ENCODE measurements at regions not wholly inside any gene's neighbourhood (a gene's known extent, or its start where the extent isn't known, plus 50 kb on each side); places are given as distances from the start of the nearest gene placed in this dataset.
"Not testable (repeated sequence)": the region's sequence is repeated elsewhere in the genome, so short reads cannot be mapped to it uniquely, and the experiment has no call there.

DNA sequence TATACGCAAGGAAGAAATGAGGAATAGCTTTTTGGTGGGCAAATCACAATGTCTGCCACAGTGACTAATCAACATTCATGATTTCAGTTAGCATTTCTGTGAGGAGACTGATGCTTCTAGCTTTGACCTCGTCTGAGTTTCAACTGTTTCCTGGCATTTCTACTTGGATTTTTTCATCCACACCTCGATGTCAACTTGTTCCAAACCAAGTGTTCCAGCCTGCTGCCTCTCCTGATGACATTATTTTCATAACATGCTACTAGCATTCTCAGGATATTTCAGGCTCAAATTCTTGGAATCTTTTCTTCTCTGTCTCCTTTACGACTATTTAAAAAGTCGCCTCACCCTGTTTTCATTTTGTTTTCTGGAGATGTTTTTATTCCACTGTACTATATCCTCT lies 90.3 kb upstream of the TEX13D start:
- Histone ChIP-seq H3K27me3 (ENCODE audit: insufficient read depth, low read length) (no peaks in the 10 kb centered on the region), H3K36me3 (ENCODE audit: insufficient read depth, low read length) (no peaks in the 10 kb centered on the region), H3K4me3 (ENCODE audit: low read length) (no peak overlapping the region), H3K9me3 (ENCODE audit: low read length) (no peaks in the 10 kb centered on the region), H2AFZ (ENCODE audit: low read depth, low read length) (no peak overlapping the region), H3K4me1 (ENCODE audit: insufficient read depth, low read length) (no peaks in the 10 kb centered on the region)

DNA sequence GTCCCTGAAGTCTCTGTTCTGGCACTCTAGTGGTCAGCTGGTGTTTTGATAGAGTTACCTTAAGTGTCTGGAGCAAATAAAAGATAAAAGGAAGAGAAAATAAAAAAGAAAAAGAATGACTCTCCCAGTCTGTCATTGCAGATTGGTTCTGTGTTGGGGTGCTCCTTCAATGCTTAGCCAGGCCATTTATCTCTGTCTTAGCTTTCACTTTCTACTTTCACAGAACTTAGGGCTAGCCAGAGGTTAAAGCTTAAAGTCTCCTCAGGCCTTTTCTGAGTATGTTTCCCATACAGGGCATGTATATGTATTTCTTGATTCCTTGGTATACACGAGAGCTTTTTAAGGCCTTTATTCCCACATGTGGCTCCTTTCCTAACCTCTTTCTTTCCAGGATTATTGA lies 83.1 kb upstream of the TEX13D start:
- Histone ChIP-seq H3K9me3 (ENCODE audit: low read length) (no peaks in the 10 kb centered on the region), H3K36me3 (ENCODE audit: insufficient read depth, low read length) (no peaks in the 10 kb centered on the region), H3K4me3 (ENCODE audit: low read length) (no peak overlapping the region), H3K4me1 (ENCODE audit: insufficient read depth, low read length) (no peaks in the 10 kb centered on the region), H3K27me3 (ENCODE audit: insufficient read depth, low read length) (no peaks in the 10 kb centered on the region), H2AFZ (ENCODE audit: low read depth, low read length) (no peak overlapping the region)

DNA sequence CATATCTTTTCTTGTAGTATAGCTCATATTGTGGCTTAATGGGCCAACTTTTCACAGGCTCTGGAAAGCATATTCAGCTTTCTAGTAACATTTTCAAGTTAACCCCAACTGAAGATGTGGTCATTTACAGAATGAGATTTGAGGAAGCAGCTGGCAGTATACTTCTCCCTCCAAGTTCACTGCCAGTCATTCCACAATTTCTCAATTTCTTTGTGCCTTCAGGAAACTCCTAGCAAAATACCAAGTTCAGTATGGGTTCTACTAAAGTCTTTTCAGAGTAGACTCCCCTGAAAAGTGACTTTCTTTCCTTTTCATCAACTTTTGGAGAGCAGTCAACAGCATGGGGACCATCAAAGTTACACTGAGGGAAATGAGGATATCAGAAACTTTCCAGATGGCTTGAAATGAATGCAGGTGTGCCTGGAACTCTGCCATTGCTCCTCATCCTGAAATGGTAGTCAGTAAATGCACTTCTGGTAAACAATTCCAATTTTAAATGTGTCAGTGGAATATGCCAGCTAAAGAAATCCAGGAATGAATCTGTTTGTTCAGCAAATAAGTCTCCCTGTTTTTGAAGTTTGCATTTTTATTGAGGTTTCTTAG lies 81.5 kb upstream of the TEX13D start:
- Histone ChIP-seq H2AFZ (ENCODE audit: low read depth, low read length) (no peak overlapping the region), H3K9me3 (ENCODE audit: low read length) (no peaks in the 10 kb centered on the region), H3K4me1 (ENCODE audit: insufficient read depth, low read length) (no peaks in the 10 kb centered on the region), H3K4me3 (ENCODE audit: low read length) (no peak overlapping the region), H3K27me3 (ENCODE audit: insufficient read depth, low read length) (no peaks in the 10 kb centered on the region), H3K36me3 (ENCODE audit: insufficient read depth, low read length) (no peaks in the 10 kb centered on the region)

DNA sequence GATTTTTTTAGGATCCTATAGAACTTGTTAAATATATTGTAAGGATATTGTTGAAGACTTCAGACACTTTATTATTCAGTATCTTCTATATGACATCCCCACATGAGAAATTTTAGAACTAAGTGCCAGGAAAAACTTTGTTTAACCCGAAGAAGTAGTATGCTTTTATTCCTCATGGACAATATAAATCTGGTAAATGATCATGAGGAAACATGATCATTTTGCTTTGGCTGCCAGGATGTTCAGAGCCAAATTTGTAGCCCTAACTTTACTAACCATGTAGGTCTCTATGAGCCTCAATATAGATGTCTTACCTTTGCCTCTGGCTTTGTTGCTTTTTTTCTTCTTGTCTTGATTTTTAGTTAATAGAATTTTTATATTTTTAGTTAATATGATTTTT lies 77.8 kb upstream of the TEX13D start:
- H2AFZ ChIP-seq (ENCODE audit: low read depth, low read length): no peak overlapping the region
- no peaks in the 10 kb centered on the region for H3K9me3 ChIP-seq (ENCODE audit: low read length)
- H3K4me3 ChIP-seq (ENCODE audit: low read length): no peak overlapping the region
- no peaks in the 10 kb centered on the region for H3K36me3 ChIP-seq (ENCODE audit: insufficient read depth, low read length)
- no peaks in the 10 kb centered on the region for H3K4me1 ChIP-seq (ENCODE audit: insufficient read depth, low read length)
- H3K27me3 ChIP-seq (ENCODE audit: insufficient read depth, low read length): no peaks in the 10 kb centered on the region

DNA sequence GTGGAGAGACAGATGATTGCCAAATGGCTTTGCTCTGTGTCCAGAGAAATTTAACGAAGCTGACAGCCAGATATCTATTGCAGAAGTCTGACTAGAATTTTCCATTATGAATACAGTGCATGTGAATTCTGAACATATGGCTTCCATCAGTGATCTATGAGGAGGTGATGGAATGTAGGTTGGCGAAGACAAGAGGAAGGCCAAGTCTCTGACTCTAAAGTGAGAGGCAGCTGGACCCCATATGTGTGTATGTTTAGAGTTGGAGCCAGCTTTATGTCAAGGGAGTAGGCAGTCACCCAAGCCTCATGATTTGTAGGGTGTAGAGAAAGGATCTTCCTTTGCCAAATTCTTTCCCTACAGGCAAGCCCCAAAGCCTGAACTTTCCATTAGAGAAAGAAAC lies 76.2 kb upstream of the TEX13D start:
- no peaks in the 10 kb centered on the region for H3K27me3 ChIP-seq (ENCODE audit: insufficient read depth, low read length)
- H2AFZ ChIP-seq (ENCODE audit: low read depth, low read length): no peak overlapping the region
- no peaks in the 10 kb centered on the region for H3K9me3 ChIP-seq (ENCODE audit: low read length)
- H3K4me3 ChIP-seq (ENCODE audit: low read length): no peak overlapping the region
- no peaks in the 10 kb centered on the region for H3K4me1 ChIP-seq (ENCODE audit: insufficient read depth, low read length)
- H3K36me3 ChIP-seq (ENCODE audit: insufficient read depth, low read length): no peaks in the 10 kb centered on the region

DNA sequence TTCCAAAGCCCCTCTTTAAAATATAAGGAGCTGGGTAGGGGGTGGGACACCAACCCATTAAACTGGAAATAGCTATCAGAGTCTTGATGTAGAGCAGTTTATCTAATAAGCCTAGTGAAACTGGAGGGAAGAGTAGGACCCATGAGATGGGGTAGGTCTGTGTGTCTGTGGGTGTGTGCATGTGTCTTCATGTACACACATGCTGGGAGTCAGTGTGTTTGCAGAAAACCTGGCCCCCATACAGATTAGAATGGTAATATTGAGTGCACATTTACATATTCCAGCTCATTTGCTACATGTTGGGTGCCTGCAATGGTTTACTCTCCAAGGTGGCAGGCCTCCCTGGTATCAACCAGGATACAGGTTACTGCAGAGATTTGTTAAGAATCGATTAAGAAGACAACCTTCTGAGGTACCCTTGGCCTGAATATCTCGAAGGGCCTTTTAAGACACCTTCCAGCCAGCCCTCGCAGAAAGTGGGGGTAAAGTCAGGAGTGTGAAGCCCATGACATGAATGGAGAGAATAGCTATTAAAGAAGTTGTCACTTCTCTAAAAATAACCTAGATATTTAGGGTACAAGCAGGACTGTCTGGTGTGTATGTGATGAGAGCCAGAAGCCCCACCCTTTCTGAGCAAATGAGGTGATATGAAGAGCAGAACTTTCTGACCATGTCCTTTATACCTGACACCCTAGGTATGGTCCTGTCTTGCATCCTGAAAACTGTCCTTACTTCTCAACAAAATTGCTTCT lies 75.7 kb upstream of the TEX13D start:
- no peaks in the 10 kb centered on the region for H3K36me3 ChIP-seq (ENCODE audit: insufficient read depth, low read length)
- no peaks in the 10 kb centered on the region for H3K4me1 ChIP-seq (ENCODE audit: insufficient read depth, low read length)
- H3K4me3 ChIP-seq (ENCODE audit: low read length): no peak overlapping the region
- no peak overlapping the region for H2AFZ ChIP-seq (ENCODE audit: low read depth, low read length)
- H3K9me3 ChIP-seq (ENCODE audit: low read length): no peaks in the 10 kb centered on the region
- H3K27me3 ChIP-seq (ENCODE audit: insufficient read depth, low read length): no peaks in the 10 kb centered on the region

DNA sequence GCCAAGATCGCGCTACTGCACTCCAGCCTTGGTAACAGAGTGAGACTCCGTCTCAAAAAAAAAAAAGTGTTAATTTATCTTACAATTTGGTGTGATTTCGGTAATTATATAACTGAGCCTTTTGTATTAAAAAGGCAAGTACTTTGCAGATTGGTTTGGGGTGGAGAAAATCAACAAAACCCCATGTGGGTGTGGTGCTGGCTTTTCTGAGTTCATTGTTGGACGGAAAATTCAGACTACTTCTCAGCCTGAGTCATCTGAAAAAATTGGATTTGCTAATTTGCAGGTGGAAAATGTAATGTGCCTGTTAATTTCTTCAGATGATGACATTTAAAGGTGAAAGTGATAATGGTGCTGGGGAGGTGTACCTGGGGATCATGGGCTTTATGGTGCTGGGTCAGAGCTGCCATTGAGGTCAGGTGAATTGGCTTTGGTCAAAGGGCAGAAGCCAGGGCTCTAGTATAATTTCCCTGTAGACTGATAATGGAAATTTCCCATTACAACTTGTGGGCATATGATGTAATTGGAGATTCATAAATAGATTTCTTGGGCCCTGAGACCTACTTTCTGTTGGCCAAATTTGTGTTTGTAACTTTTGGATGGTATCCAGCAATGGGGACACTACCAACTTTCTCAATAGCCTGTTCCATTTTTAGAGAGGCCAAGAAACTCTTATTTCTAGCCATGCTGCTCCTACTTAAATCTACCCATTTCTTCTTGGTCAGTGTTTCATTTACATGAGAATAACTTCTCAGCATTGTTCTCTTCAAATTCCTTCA lies 74.3 kb upstream of the TEX13D start:
- no peaks in the 10 kb centered on the region for H3K27me3 ChIP-seq (ENCODE audit: insufficient read depth, low read length)
- H3K4me1 ChIP-seq (ENCODE audit: insufficient read depth, low read length): no peaks in the 10 kb centered on the region
- H3K36me3 ChIP-seq (ENCODE audit: insufficient read depth, low read length): no peaks in the 10 kb centered on the region
- H2AFZ ChIP-seq (ENCODE audit: low read depth, low read length): no peak overlapping the region
- no peaks in the 10 kb centered on the region for H3K9me3 ChIP-seq (ENCODE audit: low read length)
- no peak overlapping the region for H3K4me3 ChIP-seq (ENCODE audit: low read length)

DNA sequence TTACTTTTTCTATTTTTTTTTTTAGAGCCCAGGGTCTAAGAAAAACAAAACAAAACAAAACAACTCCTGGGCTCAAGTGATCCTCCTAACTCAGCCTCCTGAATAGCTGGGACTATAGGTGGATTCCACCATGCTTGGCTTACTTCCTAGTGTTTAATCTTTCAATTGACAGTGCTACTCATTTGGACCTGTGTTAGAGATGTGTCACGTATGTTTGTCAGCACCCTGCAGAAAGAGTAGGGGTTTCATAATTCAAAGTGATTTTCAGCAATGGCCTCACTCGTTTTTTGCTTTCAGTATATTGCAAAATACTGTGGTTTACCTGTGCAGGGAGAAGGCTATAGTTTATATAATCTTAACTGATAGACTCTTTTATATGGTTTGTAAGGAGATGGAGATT lies 71.6 kb upstream of the TEX13D start:
- no peaks in the 10 kb centered on the region for H3K9me3 ChIP-seq (ENCODE audit: low read length)
- H2AFZ ChIP-seq (ENCODE audit: low read depth, low read length): no peak overlapping the region
- no peaks in the 10 kb centered on the region for H3K4me1 ChIP-seq (ENCODE audit: insufficient read depth, low read length)
- no peaks in the 10 kb centered on the region for H3K27me3 ChIP-seq (ENCODE audit: insufficient read depth, low read length)
- H3K4me3 ChIP-seq (ENCODE audit: low read length): no peak overlapping the region
- H3K36me3 ChIP-seq (ENCODE audit: insufficient read depth, low read length): no peaks in the 10 kb centered on the region

DNA sequence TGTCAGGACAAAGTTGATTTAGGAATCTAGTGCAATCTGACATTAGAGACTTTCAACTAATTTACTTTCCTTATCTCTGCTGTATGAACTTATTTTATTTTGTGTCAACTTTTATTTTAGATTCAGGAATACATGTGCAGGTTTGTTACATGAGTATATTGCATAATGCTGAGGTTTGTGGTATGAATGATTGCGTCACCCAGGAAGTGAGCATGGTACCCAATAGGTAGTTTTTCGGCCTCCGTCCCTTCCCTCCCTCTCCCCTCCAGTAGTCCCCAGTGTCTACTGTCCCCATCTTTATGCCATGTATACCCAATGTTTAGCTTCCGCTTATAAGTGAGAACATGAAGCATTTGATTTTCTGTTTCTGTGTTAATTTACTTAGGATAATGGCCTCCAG lies 68.7 kb upstream of the TEX13D start:
- Histone ChIP-seq H3K36me3 (ENCODE audit: insufficient read depth, low read length) (no peaks in the 10 kb centered on the region), H2AFZ (ENCODE audit: low read depth, low read length) (no peak overlapping the region), H3K4me3 (ENCODE audit: low read length) (no peak overlapping the region), H3K9me3 (ENCODE audit: low read length) (no peaks in the 10 kb centered on the region), H3K4me1 (ENCODE audit: insufficient read depth, low read length) (no peaks in the 10 kb centered on the region), H3K27me3 (ENCODE audit: insufficient read depth, low read length) (no peaks in the 10 kb centered on the region)

DNA sequence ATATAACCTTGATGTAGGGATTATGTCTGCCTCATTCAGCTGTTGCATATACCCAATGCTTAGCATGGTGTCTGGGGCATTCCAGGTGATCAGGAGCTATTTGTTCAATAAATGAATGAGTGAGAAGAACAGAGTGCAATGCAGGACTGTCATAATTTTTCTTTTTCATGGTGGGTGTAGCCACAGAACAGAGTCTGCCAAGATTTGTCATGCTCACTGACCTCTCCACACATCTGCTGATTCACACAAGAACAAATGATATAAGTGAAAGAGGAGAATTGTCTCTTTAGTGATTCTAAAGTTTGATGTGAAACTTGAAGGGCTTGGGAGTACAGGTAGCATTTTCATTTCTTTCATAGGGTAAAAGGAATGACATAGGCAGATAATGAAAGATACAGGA lies 64.4 kb upstream of the TEX13D start:
- H2AFZ ChIP-seq (ENCODE audit: low read depth, low read length): no peak overlapping the region
- H3K36me3 ChIP-seq (ENCODE audit: insufficient read depth, low read length): no peaks in the 10 kb centered on the region
- no peaks in the 10 kb centered on the region for H3K9me3 ChIP-seq (ENCODE audit: low read length)
- H3K27me3 ChIP-seq (ENCODE audit: insufficient read depth, low read length): no peaks in the 10 kb centered on the region
- H3K4me3 ChIP-seq (ENCODE audit: low read length): no peak overlapping the region
- no peaks in the 10 kb centered on the region for H3K4me1 ChIP-seq (ENCODE audit: insufficient read depth, low read length)

DNA sequence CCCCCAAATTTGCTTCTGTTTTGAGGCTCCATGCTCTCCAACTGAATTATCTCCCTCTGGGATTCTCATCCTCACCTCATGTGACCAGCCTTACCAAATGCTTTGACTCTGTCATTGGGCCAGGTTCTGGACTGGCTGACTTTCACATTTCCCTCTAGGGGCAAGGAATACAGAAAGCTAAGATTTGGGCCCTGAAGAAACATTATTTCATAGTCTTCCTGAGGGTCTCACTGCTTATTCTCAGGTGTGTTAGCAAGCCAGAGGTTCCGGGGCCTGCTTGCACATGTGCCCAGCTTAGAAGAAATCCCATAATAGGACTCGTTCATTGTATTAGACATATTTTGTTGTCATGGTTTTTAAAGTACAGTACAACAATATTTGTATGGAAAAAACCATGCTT lies 62.6 kb upstream of the TEX13D start:
- no peaks in the 10 kb centered on the region for H3K9me3 ChIP-seq (ENCODE audit: low read length)
- H3K36me3 ChIP-seq (ENCODE audit: insufficient read depth, low read length): no peaks in the 10 kb centered on the region
- H3K4me3 ChIP-seq (ENCODE audit: low read length): no peak overlapping the region
- H2AFZ ChIP-seq (ENCODE audit: low read depth, low read length): no peak overlapping the region
- H3K27me3 ChIP-seq (ENCODE audit: insufficient read depth, low read length): no peaks in the 10 kb centered on the region
- no peaks in the 10 kb centered on the region for H3K4me1 ChIP-seq (ENCODE audit: insufficient read depth, low read length)

DNA sequence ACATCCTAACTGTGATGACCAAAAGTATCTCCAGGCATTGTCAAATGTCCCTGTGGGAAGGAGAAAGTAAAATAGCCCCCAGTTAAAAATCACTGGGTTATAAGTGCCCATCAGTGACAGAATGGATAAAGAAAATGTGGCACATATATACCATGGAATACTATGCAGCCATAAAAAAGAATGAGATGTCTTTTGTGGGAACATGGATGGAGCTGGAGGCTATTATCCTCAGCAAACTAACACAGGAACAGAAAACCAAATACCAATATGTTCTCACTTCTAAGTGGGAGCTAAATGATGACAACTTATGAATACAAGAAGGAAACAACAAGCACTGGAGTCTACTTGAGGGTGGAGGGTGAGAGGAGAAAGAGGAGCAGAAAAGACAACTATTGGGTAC lies 60.9 kb upstream of the TEX13D start:
- not testable (repeated sequence) for H2AFZ ChIP-seq (ENCODE audit: low read depth, low read length); H3K4me3 ChIP-seq (ENCODE audit: low read length)

DNA sequence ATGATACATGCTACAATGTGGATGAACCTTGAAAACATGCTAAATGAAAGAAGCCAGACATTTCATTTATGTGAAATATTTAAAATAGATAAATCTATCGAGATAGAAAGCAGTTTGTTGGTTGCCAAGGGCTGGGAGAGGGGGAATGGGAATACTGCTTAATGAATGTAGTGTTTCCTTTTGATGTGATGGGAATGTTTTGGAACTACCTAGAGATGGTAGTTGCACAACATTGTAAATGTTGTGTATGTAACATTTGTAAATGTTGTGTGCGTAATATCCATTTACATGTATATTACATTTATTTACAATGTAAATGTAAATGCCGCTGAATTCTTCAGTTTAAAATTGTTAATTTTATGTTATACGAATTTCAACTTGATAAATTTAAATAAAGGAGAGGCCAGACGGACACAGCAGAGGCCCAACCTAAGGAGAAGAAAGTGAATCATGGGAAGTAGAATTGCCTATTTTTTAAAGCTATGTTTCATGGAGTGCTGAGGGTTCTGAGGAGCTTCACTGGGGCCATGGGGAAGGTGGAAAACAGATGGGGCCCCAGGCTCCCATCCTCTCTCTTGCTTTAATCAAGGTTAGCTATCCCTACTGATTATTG lies 60.0 kb upstream of the TEX13D start:
- no peaks in the 10 kb centered on the region for H3K36me3 ChIP-seq (ENCODE audit: insufficient read depth, low read length)

More for the DNA sequence above, 60.9 kb upstream of the TEX13D start:
- H3K9me3 ChIP-seq (ENCODE audit: low read length); H3K27me3 ChIP-seq (ENCODE audit: insufficient read depth, low read length); H3K36me3 ChIP-seq (ENCODE audit: insufficient read depth, low read length); H3K4me1 ChIP-seq (ENCODE audit: insufficient read depth, low read length): not testable (repeated sequence)

More for the DNA sequence above, 60.0 kb upstream of the TEX13D start:
- Histone ChIP-seq H3K9me3 (ENCODE audit: low read length) (no peaks in the 10 kb centered on the region), H3K4me1 (ENCODE audit: insufficient read depth, low read length) (no peaks in the 10 kb centered on the region), H2AFZ (ENCODE audit: low read depth, low read length) (no peak overlapping the region), H3K4me3 (ENCODE audit: low read length) (no peak overlapping the region), H3K27me3 (ENCODE audit: insufficient read depth, low read length) (no peaks in the 10 kb centered on the region)
